ENCODE measurements at regions not wholly inside any gene's neighbourhood (a gene's known extent, or its start where the extent isn't known, plus 50 kb on each side); places are given as distances from the start of the nearest gene placed in this dataset.

- Histone ChIP-seq H3K79me2 (ENCODE audit: control insufficient read depth, insufficient read depth, low read length) (no peaks in the 10 kb centered on the region), H4K20me1 (replicated peaks; ENCODE audit: control insufficient read depth, insufficient read depth, low read length) (no peaks in the 10 kb centered on the region), H3K9me3 (replicated peaks; ENCODE audit: control insufficient read depth, insufficient read depth, low read depth, low read length) (no peaks in the 10 kb centered on the region), H3K4me2 (ENCODE audit: insufficient read depth, low read length) (no peak overlapping the region), H3K9me1 (ENCODE audit: control insufficient read depth, insufficient read depth, low read length) (no peaks in the 10 kb centered on the region), H3K9ac (ENCODE audit: insufficient read depth in 1 of 2, low read depth in 2 of 2, low read length in 2 of 2) (no peak overlapping the region), H3K27me3 (ENCODE audit: control insufficient read depth in 2 of 2, insufficient read depth in 2 of 2, low read length in 2 of 2) (no peaks in the 10 kb centered on the region), H2AFZ (ENCODE audit: low read depth, low read length) (no peak overlapping the region), H3K4me1 (replicated peaks in 1 of 2; ENCODE audit: control insufficient read depth in 2 of 2, insufficient read depth in 2 of 2, low read length in 2 of 2) (no peaks in the 10 kb centered on the region), H3K36me3 (ENCODE audit: control insufficient read depth, insufficient read depth, low read length) (no peaks in the 10 kb centered on the region), H3K4me3 (no peak overlapping the region), H3K27ac (ENCODE audit: extremely low read depth, low read depth, low read length) (no peak overlapping the region)
- ChIA-PET CTCF (ENCODE audit: low intra/inter-chr PET ratio) (no interaction called here), POLR2A (no interaction called here)
- BruUV-seq (replicated peaks), result no TSS peak
- in situ Hi-C loops (cut with MboI) (no loop called here), intact Hi-C loops (cut with micrococcal nuclease) (no loop called here)
- DNase-seq (ENCODE audit: extremely low read depth in 1 of 4, low spot score in 3 of 4) (no peak), FAIRE-seq (no peak), ATAC-seq (no peak)
- WGBS (ENCODE audit: insufficient coverage, low coverage, missing lambda C conversion rate), result 2% methylated on average over 12 of the region's 12 CpGs
- TF ChIP-seq HMG20A (CRISPR knock-in tag; conservative IDR thresholded peaks at IDR 0.05) (no peak), HES1 (IDR thresholded peaks at IDR 0.05; ENCODE audit: low read depth) (no peak), TAF1 (IDR thresholded peaks at IDR 0.05; ENCODE audit: control insufficient read depth, extremely low read depth, insufficient read depth, low read length, severe bottlenecking) (no peak), ZNF444 (CRISPR knock-in tag; IDR thresholded peaks at IDR 0.05) (no peak)
Measured at GRCh38 chr3:55370272-55370671, 116.8 kb downstream of the WNT5A start.

GRCh38 chr3:55369141-55369847 lies 117.8 kb downstream of the WNT5A start:
- POLR2A ChIA-PET, result no interaction called here
- no peaks in the 10 kb centered on the region for H3K9me3 ChIP-seq (replicated peaks; ENCODE audit: control insufficient read depth, insufficient read depth, low read depth, low read length)
- H3K9ac ChIP-seq (ENCODE audit: insufficient read depth in 1 of 2, low read depth in 2 of 2, low read length in 2 of 2), result no peak overlapping the region
- no peak overlapping the region for H3K4me3 ChIP-seq
- no peak for FAIRE-seq
- H3K27me3 ChIP-seq (ENCODE audit: control insufficient read depth in 2 of 2, insufficient read depth in 2 of 2, low read length in 2 of 2), result no peaks in the 10 kb centered on the region
- H4K20me1 ChIP-seq (replicated peaks; ENCODE audit: control insufficient read depth, insufficient read depth, low read length), result no peaks in the 10 kb centered on the region
- no peaks in the 10 kb centered on the region for H3K36me3 ChIP-seq (ENCODE audit: control insufficient read depth, insufficient read depth, low read length)
- in situ Hi-C loops (cut with MboI) (no loop called here), intact Hi-C loops (cut with micrococcal nuclease) (no loop called here)
- no peaks in the 10 kb centered on the region for H3K4me1 ChIP-seq (replicated peaks in 1 of 2; ENCODE audit: control insufficient read depth in 2 of 2, insufficient read depth in 2 of 2, low read length in 2 of 2)
- no peak for DNase-seq (ENCODE audit: extremely low read depth in 1 of 4, low spot score in 3 of 4)
- BruUV-seq (replicated peaks), result no TSS peak
- no peaks in the 10 kb centered on the region for H3K9me1 ChIP-seq (ENCODE audit: control insufficient read depth, insufficient read depth, low read length)
- 0% methylated on average over 6 of the region's 10 CpGs for WGBS (ENCODE audit: insufficient coverage, low coverage, missing lambda C conversion rate)
- no peaks in the 10 kb centered on the region for H3K79me2 ChIP-seq (ENCODE audit: control insufficient read depth, insufficient read depth, low read length)
- CTCF ChIA-PET (ENCODE audit: low intra/inter-chr PET ratio), result no interaction called here
- no peak overlapping the region for H2AFZ ChIP-seq (ENCODE audit: low read depth, low read length)
- H3K27ac ChIP-seq (ENCODE audit: extremely low read depth, low read depth, low read length), result no peak overlapping the region
- no peak for ATAC-seq
- H3K4me2 ChIP-seq (ENCODE audit: insufficient read depth, low read length), result no peak overlapping the region
- TF ChIP-seq ZFP1 (CRISPR knock-in tag; IDR thresholded peaks at IDR 0.05) (no peak), CBFA2T2 (conservative IDR thresholded peaks at IDR 0.05) (no peak), EGR1 (conservative IDR thresholded peaks at IDR 0.05) (no peak), CUX1 (CRISPR knock-in tag; IDR thresholded peaks at IDR 0.05) (no peak), SIN3B (IDR thresholded peaks at IDR 0.05; ENCODE audit: low read depth) (no peak), JUND (IDR thresholded peaks at IDR 0.05; ENCODE audit: borderline replicate concordance, low read depth, low read length) (no peak), JUND (tag; IDR thresholded peaks at IDR 0.05; ENCODE audit: borderline replicate concordance, low read depth, low read length) (no peak)
